ENCODE measurements at regions not wholly inside any gene's neighbourhood (a gene's known extent, or its start where the extent isn't known, plus 50 kb on each side); places are given as distances from the start of the nearest gene placed in this dataset.

DNA sequence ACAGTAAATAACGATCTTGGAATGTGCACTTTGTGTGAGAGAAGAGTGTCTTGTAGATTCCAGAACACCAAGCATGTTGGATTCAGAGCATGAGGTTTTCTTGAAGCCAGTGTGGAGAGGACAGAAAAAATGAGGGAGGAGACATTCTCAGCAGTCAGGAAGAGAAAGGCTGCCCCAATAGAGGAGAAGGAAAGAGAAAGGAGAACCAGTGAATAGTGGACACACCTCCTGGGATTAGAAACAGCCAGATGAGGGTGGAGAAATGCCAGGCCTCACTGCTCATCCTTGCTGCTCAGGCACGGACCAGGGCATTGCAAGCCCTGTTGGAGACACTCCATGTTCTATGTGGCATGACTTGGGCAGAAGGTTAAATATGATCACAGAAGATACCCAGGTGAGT, 69.0 kb upstream of the KAZN start:
- TF ChIP-seq, protein P1, sequence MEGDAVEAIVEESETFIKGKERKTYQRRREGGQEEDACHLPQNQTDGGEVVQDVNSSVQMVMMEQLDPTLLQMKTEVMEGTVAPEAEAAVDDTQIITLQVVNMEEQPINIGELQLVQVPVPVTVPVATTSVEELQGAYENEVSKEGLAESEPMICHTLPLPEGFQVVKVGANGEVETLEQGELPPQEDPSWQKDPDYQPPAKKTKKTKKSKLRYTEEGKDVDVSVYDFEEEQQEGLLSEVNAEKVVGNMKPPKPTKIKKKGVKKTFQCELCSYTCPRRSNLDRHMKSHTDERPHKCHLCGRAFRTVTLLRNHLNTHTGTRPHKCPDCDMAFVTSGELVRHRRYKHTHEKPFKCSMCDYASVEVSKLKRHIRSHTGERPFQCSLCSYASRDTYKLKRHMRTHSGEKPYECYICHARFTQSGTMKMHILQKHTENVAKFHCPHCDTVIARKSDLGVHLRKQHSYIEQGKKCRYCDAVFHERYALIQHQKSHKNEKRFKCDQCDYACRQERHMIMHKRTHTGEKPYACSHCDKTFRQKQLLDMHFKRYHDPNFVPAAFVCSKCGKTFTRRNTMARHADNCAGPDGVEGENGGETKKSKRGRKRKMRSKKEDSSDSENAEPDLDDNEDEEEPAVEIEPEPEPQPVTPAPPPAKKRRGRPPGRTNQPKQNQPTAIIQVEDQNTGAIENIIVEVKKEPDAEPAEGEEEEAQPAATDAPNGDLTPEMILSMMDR (conservative IDR thresholded peaks at IDR 0.05) = no peak
- TF ChIP-seq ZFX (IDR thresholded peaks at IDR 0.05) = no peak

All from C4-2B (cell line).